ENCODE measurements at regions not wholly inside any gene's neighbourhood (a gene's known extent, or its start where the extent isn't known, plus 50 kb on each side); places are given as distances from the start of the nearest gene placed in this dataset.

- in situ Hi-C loops (cut with MboI; ENCODE audit: low pct_unique_long_range_greater_than_20kb, low sequenced_read_pairs, unreplicated experiment): no loop called here
- no peak for TF ChIP-seq CTCF (IDR thresholded peaks at IDR 0.05; ENCODE audit: extremely low read depth, insufficient read depth, missing control alignments)
Measured at GRCh38 chr10:128489324-128490247, 363.4 kb upstream of the MKI67 start.

GRCh38 chr10:128491686-128492085 lies 365.5 kb upstream of the MKI67 start:
- DNase-seq (ENCODE audit: low spot score): no peak
- in situ Hi-C loops (cut with MboI; ENCODE audit: low pct_unique_long_range_greater_than_20kb, low sequenced_read_pairs, unreplicated experiment): no loop called here
- no peak for TF ChIP-seq CTCF (IDR thresholded peaks at IDR 0.05; ENCODE audit: extremely low read depth, insufficient read depth, missing control alignments)

More at GRCh38 chr10:128489324-128490247, 363.4 kb upstream of the MKI67 start:
- DNase-seq (ENCODE audit: low spot score): no peak

DNA sequence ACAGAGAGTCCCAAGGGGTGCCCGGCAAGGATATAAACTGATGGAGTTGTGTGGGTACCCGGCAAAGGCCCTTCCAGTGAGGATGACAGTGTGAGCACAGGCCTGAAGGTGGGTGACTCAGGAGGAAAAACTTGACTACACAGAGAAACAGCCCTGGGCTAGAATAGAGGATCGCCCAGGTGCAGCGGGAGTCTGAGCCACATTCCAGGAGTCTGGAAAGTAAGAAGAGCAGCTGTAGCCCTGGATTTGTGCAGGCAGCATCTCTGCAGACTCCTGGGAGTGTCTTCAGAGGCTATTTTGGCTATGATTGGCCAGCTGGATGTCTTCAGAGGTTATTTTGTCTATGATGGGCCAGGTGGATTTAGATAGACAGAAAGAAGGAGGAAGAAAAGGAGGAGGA lies 367.6 kb upstream of the MKI67 start:
- TF ChIP-seq CTCF (IDR thresholded peaks at IDR 0.05; ENCODE audit: extremely low read depth, insufficient read depth, missing control alignments): no peak
- no peak for DNase-seq (ENCODE audit: low spot score)
- in situ Hi-C loops (cut with MboI; ENCODE audit: low pct_unique_long_range_greater_than_20kb, low sequenced_read_pairs, unreplicated experiment): no loop called here

DNA sequence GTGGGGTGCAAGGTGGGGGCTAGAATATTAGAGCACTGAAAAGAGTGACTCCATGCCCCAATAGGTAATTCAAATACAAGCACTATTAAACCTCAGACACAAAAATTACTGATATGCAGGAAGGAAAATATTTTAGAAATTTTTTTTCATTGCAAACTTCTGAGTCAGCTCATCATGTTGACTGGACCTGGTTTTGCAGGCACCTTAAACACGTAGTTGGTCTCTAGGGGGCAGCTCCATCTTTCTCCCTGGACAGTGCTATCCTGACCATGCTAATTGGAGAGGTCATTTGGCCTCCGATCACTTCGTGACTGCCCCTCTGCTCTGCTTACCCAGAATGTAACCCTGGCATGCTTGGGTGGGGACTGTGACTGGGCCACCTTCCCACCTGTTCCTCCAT lies 368.4 kb upstream of the MKI67 start:
- in situ Hi-C loops (cut with MboI; ENCODE audit: low pct_unique_long_range_greater_than_20kb, low sequenced_read_pairs, unreplicated experiment): no loop called here
- no peak for DNase-seq (ENCODE audit: low spot score)
- TF ChIP-seq CTCF (IDR thresholded peaks at IDR 0.05; ENCODE audit: extremely low read depth, insufficient read depth, missing control alignments): no peak

DNA sequence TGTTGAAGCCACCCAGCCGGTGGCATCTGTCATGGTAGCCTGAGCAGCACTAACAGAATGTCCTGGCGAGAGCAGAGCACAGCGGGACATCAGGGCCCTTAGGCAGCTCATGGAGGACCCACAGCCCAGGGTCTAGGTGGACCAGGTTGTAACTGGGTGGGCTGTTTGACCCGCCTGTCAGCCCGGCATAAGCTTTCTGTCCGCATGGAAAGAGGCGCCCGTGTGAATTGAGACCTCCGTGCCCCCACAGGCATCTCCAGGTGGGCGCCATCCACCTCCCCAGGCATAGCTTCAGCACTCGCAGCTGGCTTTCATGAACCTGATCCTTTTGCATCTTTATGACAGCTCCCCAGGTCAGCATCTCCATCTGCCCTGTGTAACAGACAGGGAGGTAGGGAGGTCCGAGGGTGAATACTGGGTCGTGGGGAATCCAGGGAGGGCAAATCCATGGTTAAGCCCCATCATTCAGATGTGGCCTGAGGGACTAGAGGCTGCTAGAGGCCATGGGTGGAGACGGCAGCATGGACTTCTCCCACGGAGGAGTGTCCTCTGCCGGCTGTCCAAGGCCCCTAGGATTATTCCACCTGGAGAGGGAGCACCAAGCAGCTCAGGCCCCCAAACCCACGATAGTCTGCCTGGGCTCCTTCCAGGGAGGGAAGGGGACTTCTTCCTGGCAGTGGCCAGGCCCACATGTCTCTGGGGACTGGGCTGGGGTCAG lies 371.6 kb upstream of the MKI67 start:
- no peak for TF ChIP-seq CTCF (IDR thresholded peaks at IDR 0.05; ENCODE audit: extremely low read depth, insufficient read depth, missing control alignments)
- DNase-seq (ENCODE audit: low spot score): no peak
- in situ Hi-C loops (cut with MboI; ENCODE audit: low pct_unique_long_range_greater_than_20kb, low sequenced_read_pairs, unreplicated experiment): no loop called here

DNA sequence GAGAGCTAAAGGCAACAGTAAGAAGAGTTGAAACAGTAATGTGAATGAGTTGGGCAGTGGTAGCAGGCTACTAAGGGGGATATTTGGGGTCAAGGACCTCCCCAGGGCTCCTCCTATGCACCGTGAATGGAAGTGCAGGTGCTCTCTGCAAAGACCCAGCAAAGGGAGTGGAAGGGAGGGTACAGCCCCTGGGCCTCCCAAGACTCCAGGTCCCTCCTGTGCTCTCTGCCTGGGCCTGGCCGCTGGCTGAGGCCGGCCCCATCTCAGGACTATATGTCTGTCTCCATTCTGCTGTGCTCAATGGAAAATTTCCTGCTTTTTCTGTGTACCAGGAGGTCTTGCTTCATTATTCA lies 372.1 kb upstream of the MKI67 start:
- no peak for DNase-seq (ENCODE audit: low spot score)
- in situ Hi-C loops (cut with MboI; ENCODE audit: low pct_unique_long_range_greater_than_20kb, low sequenced_read_pairs, unreplicated experiment): no loop called here
- no peak for TF ChIP-seq CTCF (IDR thresholded peaks at IDR 0.05; ENCODE audit: extremely low read depth, insufficient read depth, missing control alignments)
